Gastrocnemius medialis (tissue), 4 donors: ENCODE measurements at regions not wholly inside any gene's neighbourhood (a gene's known extent, or its start where the extent isn't known, plus 50 kb on each side); places are given as distances from the start of the nearest gene placed in this dataset.

Experiments used
- ATAC-seq, 2 donors: fragments of 150-250 bp; one replicate each; pipeline ENCODE4 v1.9.1; 2016
- DNase-seq, 2 donors: peaks; one replicate each; pipeline ENCODE4 v3.0.0-alpha.2; 2019
- H3K27ac ChIP-seq, 4 donors: fragments of 200-600 bp; sonication (generic); 1 replicate in 1 of 4; 2 replicates in 3 of 4; pipeline ENCODE4 v1.5.1; 2016 to 2018; ENCODE audit warnings: mild to moderate bottlenecking in 2 of 4, moderate library complexity in 1 of 4
- H3K27me3 ChIP-seq, 3 donors: fragments of 200-600 bp; sonication (generic) in 2 of 3; 1 replicate in 1 of 3; 2 replicates in 2 of 3; pipeline versions ENCODE4 v1.5.1 to v1.6.0; 2016 to 2019; ENCODE audit warnings: mild to moderate bottlenecking in 1 of 3, moderate library complexity in 1 of 3
- H3K36me3 ChIP-seq, 2 donors: fragments of 200-600 bp; sonication (generic) in 1 of 2; one replicate each; pipeline ENCODE4 v1.5.1; 2017 to 2018
- H3K4me1 ChIP-seq, 2 donors: fragments of 200-600 bp; sonication (generic) in 1 of 2; one replicate each; pipeline ENCODE4 v1.5.1; 2016 to 2017; ENCODE audit warnings: mild to moderate bottlenecking in 2 of 2
- H3K4me3 ChIP-seq, 4 donors: fragments of 200-600 bp; sonication (generic) in 3 of 4; 1 replicate in 1 of 4; 2 replicates in 3 of 4; pipeline ENCODE4 v1.5.1; 2016 to 2019; ENCODE audit warnings: mild to moderate bottlenecking in 2 of 4
- H3K9me3 ChIP-seq, 3 donors: fragments of 200-600 bp; sonication (generic) in 2 of 3; 1 replicate in 1 of 3; 2 replicates in 2 of 3; pipeline ENCODE4 v1.5.1; 2016 to 2019
- POLR2A ChIP-seq, 2 donors: fragments of 450-650 bp; IDR thresholded peaks; one replicate each; pipeline ENCODE4 v1.6.1; 2017; ENCODE audit warnings: antibody characterized with exemption in 2 of 2, mild to moderate bottlenecking in 2 of 2, moderate library complexity in 2 of 2
- in situ Hi-C, 4 donors: fragments of 200-750 bp; cut with MboI; loops; one replicate each; pipeline versions ENCODE4 v1.15.0 to v1.8.0; 2017; ENCODE audit warnings: low sequenced_read_pairs in 4 of 4
- intact Hi-C: fragments of 100-400 bp; cut with DNase I; formaldehyde crosslinking; loops from one replicate; pipeline ENCODE4 v1.15.1; 2023; ENCODE audit warnings: low total_unique reads
- TF ChIP-seq, protein P1 (sequence below), 5 experiments: fragments of 450-650 bp in 3 of 5; fragments of 200-600 bp in 2 of 5; sonication (generic) in 2 of 5; IDR thresholded peaks in 4 of 5; conservative IDR thresholded peaks in 1 of 5; 1 replicate in 4 of 5; 2 replicates in 1 of 5; pipeline ENCODE4 v1.5.1; 2016 to 2019; ENCODE audit warnings: antibody characterized with exemption in 5 of 5, mild to moderate bottlenecking in 3 of 5, moderate library complexity in 3 of 5

DNA sequence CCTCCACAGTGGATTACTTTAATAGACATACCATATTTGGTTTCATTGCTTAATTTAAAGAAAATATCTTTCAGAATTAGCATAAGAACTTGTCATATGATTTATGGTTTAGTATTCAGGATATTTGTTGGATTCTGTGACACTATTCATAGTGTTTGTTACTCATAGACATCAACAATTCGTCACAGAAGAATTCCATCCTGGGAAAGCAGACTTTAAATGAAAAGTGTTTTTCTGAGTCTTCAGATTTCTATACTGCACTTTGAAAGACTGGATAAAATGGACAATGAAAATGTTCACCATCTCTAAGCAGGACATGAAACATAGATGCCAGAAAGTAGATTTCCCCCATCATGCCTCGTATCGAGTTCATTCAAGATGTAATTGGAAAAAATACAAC is 435.6 kb upstream of the ONECUT1 start:
- no peak for TF ChIP-seq POLR2A (IDR thresholded peaks at IDR 0.05)
- TF ChIP-seq, protein P1, sequence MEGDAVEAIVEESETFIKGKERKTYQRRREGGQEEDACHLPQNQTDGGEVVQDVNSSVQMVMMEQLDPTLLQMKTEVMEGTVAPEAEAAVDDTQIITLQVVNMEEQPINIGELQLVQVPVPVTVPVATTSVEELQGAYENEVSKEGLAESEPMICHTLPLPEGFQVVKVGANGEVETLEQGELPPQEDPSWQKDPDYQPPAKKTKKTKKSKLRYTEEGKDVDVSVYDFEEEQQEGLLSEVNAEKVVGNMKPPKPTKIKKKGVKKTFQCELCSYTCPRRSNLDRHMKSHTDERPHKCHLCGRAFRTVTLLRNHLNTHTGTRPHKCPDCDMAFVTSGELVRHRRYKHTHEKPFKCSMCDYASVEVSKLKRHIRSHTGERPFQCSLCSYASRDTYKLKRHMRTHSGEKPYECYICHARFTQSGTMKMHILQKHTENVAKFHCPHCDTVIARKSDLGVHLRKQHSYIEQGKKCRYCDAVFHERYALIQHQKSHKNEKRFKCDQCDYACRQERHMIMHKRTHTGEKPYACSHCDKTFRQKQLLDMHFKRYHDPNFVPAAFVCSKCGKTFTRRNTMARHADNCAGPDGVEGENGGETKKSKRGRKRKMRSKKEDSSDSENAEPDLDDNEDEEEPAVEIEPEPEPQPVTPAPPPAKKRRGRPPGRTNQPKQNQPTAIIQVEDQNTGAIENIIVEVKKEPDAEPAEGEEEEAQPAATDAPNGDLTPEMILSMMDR (IDR thresholded peaks at IDR 0.05 in 4 of 5, conservative IDR thresholded peaks at IDR 0.05 in 1 of 5) = no peak
- no peak for ATAC-seq
- no peak overlapping the region for H3K4me3 ChIP-seq
- intact Hi-C loops (no loop called here), in situ Hi-C loops (no loop called here)
- DNase-seq = no peak
- no peak overlapping the region for H3K27ac ChIP-seq
- no peaks in the 10 kb centered on the region for H3K27me3 ChIP-seq
- H3K36me3 ChIP-seq = no peaks in the 10 kb centered on the region
- no peaks in the 10 kb centered on the region for H3K4me1 ChIP-seq
- H3K9me3 ChIP-seq = no peaks in the 10 kb centered on the region

DNA sequence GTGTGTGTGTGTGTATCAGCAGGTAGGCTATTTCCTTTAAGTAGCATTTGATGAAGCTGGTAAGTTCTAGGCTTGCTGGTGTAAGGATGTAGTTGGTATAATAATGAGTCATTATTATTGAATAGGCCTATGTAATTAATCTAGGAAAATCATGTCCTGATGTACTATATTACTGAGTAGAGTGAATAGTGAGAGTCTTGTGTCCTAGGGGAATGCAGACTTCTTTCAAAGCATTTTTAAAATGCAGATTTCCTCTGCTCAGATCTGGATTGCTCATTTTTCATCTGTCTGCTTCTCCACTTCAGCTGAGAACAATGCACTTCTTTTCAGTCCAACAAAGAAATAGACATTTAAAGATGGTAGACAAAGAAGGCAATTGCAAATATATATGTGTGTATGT is 434.2 kb upstream of the ONECUT1 start:
- ATAC-seq = no peak
- no peaks in the 10 kb centered on the region for H3K27me3 ChIP-seq
- intact Hi-C loops = no loop called here
- no peak for TF ChIP-seq POLR2A (IDR thresholded peaks at IDR 0.05)
- TF ChIP-seq, protein P1 (IDR thresholded peaks at IDR 0.05 in 4 of 5, conservative IDR thresholded peaks at IDR 0.05 in 1 of 5) = no peak
- no peaks in the 10 kb centered on the region for H3K9me3 ChIP-seq
- no peak overlapping the region for H3K27ac ChIP-seq
- H3K4me1 ChIP-seq = no peaks in the 10 kb centered on the region
- in situ Hi-C loops = loop anchor here in 1 of 4 donors (25.0 kb wide), 1 partner anchor 112 kb away; no protein-coding TSS in a partner anchor
- no peaks in the 10 kb centered on the region for H3K36me3 ChIP-seq
- DNase-seq = no peak
- no peak overlapping the region for H3K4me3 ChIP-seq

DNA sequence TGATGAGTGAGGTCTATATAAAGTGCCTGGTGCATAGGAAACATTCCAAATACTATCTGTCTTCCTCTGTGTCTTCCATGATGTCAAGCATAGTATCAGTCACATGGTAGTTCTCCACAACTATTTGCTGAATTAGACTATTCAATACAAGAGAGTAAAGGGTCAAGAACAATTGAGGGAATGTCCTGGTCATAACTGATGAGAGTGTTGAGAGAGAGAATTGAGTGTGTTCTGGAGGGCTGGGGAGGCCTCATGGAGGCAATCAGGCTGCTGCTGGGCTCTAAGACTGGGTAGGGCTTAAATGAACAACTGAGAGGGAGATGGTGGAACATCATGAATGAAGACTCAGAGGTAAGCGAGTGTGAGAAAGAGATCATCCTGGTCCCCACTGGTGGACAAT is 433.7 kb upstream of the ONECUT1 start:
- ATAC-seq (no peak), DNase-seq (no peak)
- no peak for TF ChIP-seq POLR2A (IDR thresholded peaks at IDR 0.05)
- TF ChIP-seq, protein P1 (IDR thresholded peaks at IDR 0.05 in 4 of 5, conservative IDR thresholded peaks at IDR 0.05 in 1 of 5) = no peak
- no peaks in the 10 kb centered on the region for H3K9me3 ChIP-seq
- no peaks in the 10 kb centered on the region for H3K36me3 ChIP-seq
- H3K4me1 ChIP-seq = no peaks in the 10 kb centered on the region
- in situ Hi-C loops = loop anchor here in 1 of 4 donors (25.0 kb wide), 1 partner anchor 112 kb away; no protein-coding TSS in a partner anchor
- H3K27ac ChIP-seq = no peak overlapping the region
- no peak overlapping the region for H3K4me3 ChIP-seq
- intact Hi-C loops = no loop called here
- no peaks in the 10 kb centered on the region for H3K27me3 ChIP-seq

DNA sequence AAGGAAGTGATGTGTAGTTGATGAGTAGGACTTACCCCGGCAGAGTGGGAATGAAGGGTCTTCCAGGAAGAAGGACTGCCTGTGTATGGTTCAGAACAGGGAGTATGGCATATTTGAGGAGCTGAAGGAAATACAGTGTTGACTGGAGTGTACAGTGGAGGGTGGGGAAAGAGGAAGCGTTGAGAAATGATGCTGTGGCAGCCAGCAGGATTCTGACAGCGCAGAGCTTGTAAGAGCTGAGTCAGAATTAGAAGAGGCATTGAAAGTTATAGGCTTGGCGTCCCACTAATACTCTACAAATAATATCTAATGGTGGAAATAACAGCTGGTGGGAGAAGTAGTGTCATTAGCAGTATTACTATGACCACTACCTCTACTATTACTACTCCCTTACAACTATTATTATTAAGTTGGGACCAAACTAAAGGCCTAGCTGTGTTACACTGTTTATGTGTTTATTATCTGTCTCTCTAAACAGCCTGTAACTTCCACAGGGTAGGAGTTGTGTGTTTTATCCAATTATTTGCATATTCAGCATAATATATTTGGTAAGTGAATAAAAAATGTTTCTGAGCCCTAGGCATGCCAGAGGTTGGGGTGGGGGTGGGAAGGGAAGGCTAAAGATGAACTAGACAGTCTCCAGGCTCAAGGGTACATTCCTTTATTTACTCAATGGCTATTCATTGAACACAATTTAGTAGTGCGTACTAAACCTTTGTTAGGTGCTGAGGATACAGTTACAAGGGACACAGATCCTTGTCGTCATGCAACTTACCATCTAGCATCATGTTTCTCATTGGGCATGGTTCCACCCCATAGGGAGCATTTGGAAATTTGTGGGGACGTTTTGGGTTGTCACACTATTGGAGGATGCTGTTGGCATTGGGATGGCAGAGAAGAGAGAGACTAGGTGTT is 428.8 kb upstream of the ONECUT1 start:
- in situ Hi-C loops = loop anchor here in 1 of 4 donors (25.0 kb wide), 1 partner anchor 107 kb away; no protein-coding TSS in a partner anchor
- Histone ChIP-seq H3K27me3 (no peaks in the 10 kb centered on the region), H3K9me3 (no peaks in the 10 kb centered on the region), H3K36me3 (no peaks in the 10 kb centered on the region), H3K27ac (no peak overlapping the region), H3K4me3 (no peak overlapping the region), H3K4me1 (no peaks in the 10 kb centered on the region)
- DNase-seq (no peak), ATAC-seq (no peak)
- intact Hi-C loops = no loop called here
- TF ChIP-seq POLR2A (IDR thresholded peaks at IDR 0.05) = no peak
- TF ChIP-seq, protein P1 (IDR thresholded peaks at IDR 0.05 in 4 of 5, conservative IDR thresholded peaks at IDR 0.05 in 1 of 5) = no peak
